HEK293 (cell line): ENCODE measurements at regions not wholly inside any gene's neighbourhood (a gene's known extent, or its start where the extent isn't known, plus 50 kb on each side); places are given as distances from the start of the nearest gene placed in this dataset.

Experiments
- CTCF ChIA-PET: fragments of 350-600 bp; formaldehyde crosslinking; extraction: SDS; loops from one replicate; lab custom pipeline; 2021; ENCODE audit warnings: antibody characterized with exemption; lab: Yijun Ruan, JAX
- POLR2A ChIA-PET: fragments of 300-600 bp; formaldehyde crosslinking; extraction: SDS; loops from one replicate; lab custom pipeline; 2020; ENCODE audit warnings: antibody characterized with exemption, inconsistent platforms; lab: Yijun Ruan, JAX
- H3K27ac ChIP-seq: fragments of 200-500 bp; sonication (Bioruptor generic); 2 replicates; pipeline ENCODE4 v1.5.1; 2014; ENCODE audit warnings: low read depth, low read length, control low read depth, inconsistent platforms; ENCODE audit errors: extremely low read depth
- H3K36me3 ChIP-seq, 2 experiments: fragments of 200-500 bp in 1 of 2; sonication (Bioruptor generic) in 1 of 2; 1 replicate in 1 of 2; 2 replicates in 1 of 2; pipeline ENCODE4 v1.5.1; 2014 to 2017; ENCODE audit warnings: inconsistent platforms in 2 of 2, low read length in 2 of 2; ENCODE audit not compliant: control insufficient read depth in 2 of 2, insufficient read depth in 1 of 2
- H3K4me1 ChIP-seq: fragments of 200-500 bp; sonication (Bioruptor generic); 2 replicates; pipeline ENCODE4 v1.5.1; 2014; ENCODE audit warnings: mild to moderate bottlenecking, low read length, inconsistent platforms; ENCODE audit not compliant: control insufficient read depth, insufficient read depth
- H3K4me3 ChIP-seq: 2 replicates; pipeline ENCODE4 v1.5.1; 2011; ENCODE audit warnings: low read depth, mild to moderate bottlenecking, control low read depth, low read length, moderate library complexity
- H3K9me3 ChIP-seq: fragments of 200-500 bp; sonication (Bioruptor generic); 2 replicates; pipeline ENCODE4 v1.5.1; 2014; ENCODE audit warnings: low read depth, low read length, inconsistent platforms; ENCODE audit not compliant: control insufficient read depth, insufficient read depth
- KLF8 ChIP-seq: fragments of 450-650 bp; formaldehyde crosslinking; IDR thresholded peaks from 2 replicates; pipeline ENCODE4 v1.5.1; 2016; ENCODE audit warnings: missing biosample characterization, missing genetic modification characterization
- REPIN1 ChIP-seq: fragments of 450-650 bp; formaldehyde crosslinking; IDR thresholded peaks from 2 replicates; pipeline ENCODE4 v1.5.1; 2017; ENCODE audit warnings: missing biosample characterization, missing genetic modification characterization, low read depth
- SCRT2 ChIP-seq: fragments of 450-650 bp; formaldehyde crosslinking; IDR thresholded peaks from 2 replicates; pipeline ENCODE4 v1.5.1; 2016; ENCODE audit warnings: missing biosample characterization, missing genetic modification characterization
- SP7 ChIP-seq: fragments of 450-650 bp; formaldehyde crosslinking; IDR thresholded peaks from 2 replicates; pipeline ENCODE4 v1.5.1; 2016; ENCODE audit warnings: missing biosample characterization, missing genetic modification characterization
- ZBTB17 ChIP-seq: fragments of 450-650 bp; formaldehyde crosslinking; IDR thresholded peaks from 2 replicates; pipeline ENCODE4 v1.5.1; 2016; ENCODE audit warnings: missing biosample characterization, missing genetic modification characterization
- ZFHX2 ChIP-seq: fragments of 450-650 bp; formaldehyde crosslinking; conservative IDR thresholded peaks from 2 replicates; pipeline ENCODE4 v1.5.1; 2016; ENCODE audit warnings: missing biosample characterization, missing genetic modification characterization
- ZNF132 ChIP-seq: fragments of 450-650 bp; formaldehyde crosslinking; IDR thresholded peaks from 2 replicates; pipeline ENCODE4 v1.5.1; 2017; ENCODE audit warnings: missing biosample characterization, missing genetic modification characterization, borderline replicate concordance
- ZNF174 ChIP-seq: fragments of 450-650 bp; formaldehyde crosslinking; IDR thresholded peaks from 2 replicates; pipeline ENCODE4 v1.5.0; 2017; ENCODE audit warnings: missing biosample characterization, mild to moderate bottlenecking, missing genetic modification characterization
- ZNF184 ChIP-seq: fragments of 450-650 bp; IDR thresholded peaks from 2 replicates; pipeline ENCODE4 v1.5.1; 2018; ENCODE audit warnings: missing biosample characterization, mild to moderate bottlenecking, missing genetic modification characterization
- ZNF248 ChIP-seq: fragments of 450-650 bp; formaldehyde crosslinking; IDR thresholded peaks from 2 replicates; pipeline ENCODE4 v1.5.1; 2017; ENCODE audit warnings: missing biosample characterization, missing genetic modification characterization
- ZNF610 ChIP-seq: fragments of 450-650 bp; formaldehyde crosslinking; IDR thresholded peaks from 2 replicates; pipeline ENCODE4 v1.5.1; 2016; ENCODE audit warnings: missing biosample characterization, missing genetic modification characterization, borderline replicate concordance
- ZNF707 ChIP-seq: fragments of 450-650 bp; formaldehyde crosslinking; IDR thresholded peaks from 2 replicates; pipeline ENCODE4 v1.5.1; 2016; ENCODE audit warnings: missing biosample characterization, missing genetic modification characterization
- ZNF747 ChIP-seq: fragments of 450-650 bp; formaldehyde crosslinking; IDR thresholded peaks from 2 replicates; pipeline ENCODE4 v1.5.1; 2016; ENCODE audit warnings: missing biosample characterization, missing genetic modification characterization
- ZSCAN30 ChIP-seq: fragments of 450-650 bp; IDR thresholded peaks from 2 replicates; pipeline ENCODE4 v1.5.1; 2018; ENCODE audit warnings: missing biosample characterization, mild to moderate bottlenecking, missing genetic modification characterization, moderate library complexity
- TF ChIP-seq, protein P1 (sequence below): fragments of 450-650 bp; formaldehyde crosslinking; optimal IDR thresholded peaks from 2 replicates; pipeline ENCODE3; 2016; ENCODE audit warnings: missing biosample characterization, mild to moderate bottlenecking, missing genetic modification characterization
- TF ChIP-seq, protein P2 (sequence below): fragments of 450-650 bp; formaldehyde crosslinking; IDR thresholded peaks from 2 replicates; pipeline ENCODE4 v1.5.1; 2016; ENCODE audit warnings: missing biosample characterization, missing genetic modification characterization, borderline replicate concordance
- TF ChIP-seq, protein P3 (sequence below): fragments of 450-650 bp; formaldehyde crosslinking; IDR thresholded peaks from 2 replicates; pipeline ENCODE4 v1.5.1; 2016; ENCODE audit warnings: missing biosample characterization, missing genetic modification characterization, low read depth

DNA sequence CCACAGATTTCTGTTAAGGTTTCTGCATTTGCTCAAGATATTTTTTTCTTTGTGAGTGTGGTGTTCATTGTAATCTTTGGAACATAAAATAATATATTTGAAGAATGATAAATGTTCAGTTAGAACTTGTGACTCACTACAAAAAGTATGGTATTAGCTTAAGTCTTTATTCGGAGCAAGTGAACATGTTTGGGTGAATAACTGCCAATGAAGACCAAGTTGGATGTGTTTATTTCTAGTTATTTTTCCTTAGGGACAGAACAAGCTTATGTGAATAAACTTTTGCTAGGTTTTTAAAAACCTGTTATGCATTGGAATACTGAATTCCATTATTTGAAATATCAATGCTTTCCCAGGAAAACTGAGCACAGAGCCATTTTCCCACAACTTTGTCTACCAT is 418.6 kb downstream of the SLCO4C1 start:
- Histone ChIP-seq H3K9me3 (no peaks in the 10 kb centered on the region), H3K27ac (no peak overlapping the region), H3K4me1 (no peaks in the 10 kb centered on the region; the same call in 1 of the 2 replicates), H3K36me3 (no peaks in the 10 kb centered on the region), H3K4me3 (no peak overlapping the region)
- CTCF ChIA-PET, result no interaction called here
- POLR2A ChIA-PET, result interaction anchor here (0.6 kb wide), 1 partner anchor 14 kb away, joined by 3 read pairs; no protein-coding TSS in a partner anchor
- TF ChIP-seq ZFHX2 (tag by site-specific recombination) (no peak), ZNF132 (tag by site-specific recombination) (no peak), ZNF610 (no peak), ZNF184 (tag by site-specific recombination) (no peak), ZNF174 (tag by site-specific recombination) (no peak), ZNF747 (tag by site-specific recombination) (no peak), SP7 (tag by site-specific recombination) (no peak), ZBTB17 (tag by site-specific recombination) (no peak), ZSCAN30 (tag by site-specific recombination) (no peak), SCRT2 (tag by site-specific recombination) (no peak), REPIN1 (tag by site-specific recombination) (no peak), ZNF248 (tag by site-specific recombination) (no peak)
- TF ChIP-seq, protein P1, sequence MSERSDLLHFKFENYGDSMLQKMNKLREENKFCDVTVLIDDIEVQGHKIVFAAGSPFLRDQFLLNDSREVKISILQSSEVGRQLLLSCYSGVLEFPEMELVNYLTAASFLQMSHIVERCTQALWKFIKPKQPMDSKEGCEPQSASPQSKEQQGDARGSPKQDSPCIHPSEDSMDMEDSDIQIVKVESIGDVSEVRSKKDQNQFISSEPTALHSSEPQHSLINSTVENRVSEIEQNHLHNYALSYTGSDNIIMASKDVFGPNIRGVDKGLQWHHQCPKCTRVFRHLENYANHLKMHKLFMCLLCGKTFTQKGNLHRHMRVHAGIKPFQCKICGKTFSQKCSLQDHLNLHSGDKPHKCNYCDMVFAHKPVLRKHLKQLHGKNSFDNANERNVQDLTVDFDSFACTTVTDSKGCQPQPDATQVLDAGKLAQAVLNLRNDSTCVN (tag by site-specific recombination), result no peak
- TF ChIP-seq, protein P2, sequence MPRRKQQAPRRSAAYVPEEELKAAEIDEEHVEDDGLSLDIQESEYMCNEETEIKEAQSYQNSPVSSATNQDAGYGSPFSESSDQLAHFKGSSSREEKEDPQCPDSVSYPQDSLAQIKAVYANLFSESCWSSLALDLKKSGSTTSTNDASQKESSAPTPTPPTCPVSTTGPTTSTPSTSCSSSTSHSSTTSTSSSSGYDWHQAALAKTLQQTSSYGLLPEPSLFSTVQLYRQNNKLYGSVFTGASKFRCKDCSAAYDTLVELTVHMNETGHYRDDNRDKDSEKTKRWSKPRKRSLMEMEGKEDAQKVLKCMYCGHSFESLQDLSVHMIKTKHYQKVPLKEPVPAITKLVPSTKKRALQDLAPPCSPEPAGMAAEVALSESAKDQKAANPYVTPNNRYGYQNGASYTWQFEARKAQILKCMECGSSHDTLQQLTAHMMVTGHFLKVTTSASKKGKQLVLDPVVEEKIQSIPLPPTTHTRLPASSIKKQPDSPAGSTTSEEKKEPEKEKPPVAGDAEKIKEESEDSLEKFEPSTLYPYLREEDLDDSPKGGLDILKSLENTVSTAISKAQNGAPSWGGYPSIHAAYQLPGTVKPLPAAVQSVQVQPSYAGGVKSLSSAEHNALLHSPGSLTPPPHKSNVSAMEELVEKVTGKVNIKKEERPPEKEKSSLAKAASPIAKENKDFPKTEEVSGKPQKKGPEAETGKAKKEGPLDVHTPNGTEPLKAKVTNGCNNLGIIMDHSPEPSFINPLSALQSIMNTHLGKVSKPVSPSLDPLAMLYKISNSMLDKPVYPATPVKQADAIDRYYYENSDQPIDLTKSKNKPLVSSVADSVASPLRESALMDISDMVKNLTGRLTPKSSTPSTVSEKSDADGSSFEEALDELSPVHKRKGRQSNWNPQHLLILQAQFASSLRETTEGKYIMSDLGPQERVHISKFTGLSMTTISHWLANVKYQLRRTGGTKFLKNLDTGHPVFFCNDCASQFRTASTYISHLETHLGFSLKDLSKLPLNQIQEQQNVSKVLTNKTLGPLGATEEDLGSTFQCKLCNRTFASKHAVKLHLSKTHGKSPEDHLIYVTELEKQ (tag by site-specific recombination), result no peak

DNA sequence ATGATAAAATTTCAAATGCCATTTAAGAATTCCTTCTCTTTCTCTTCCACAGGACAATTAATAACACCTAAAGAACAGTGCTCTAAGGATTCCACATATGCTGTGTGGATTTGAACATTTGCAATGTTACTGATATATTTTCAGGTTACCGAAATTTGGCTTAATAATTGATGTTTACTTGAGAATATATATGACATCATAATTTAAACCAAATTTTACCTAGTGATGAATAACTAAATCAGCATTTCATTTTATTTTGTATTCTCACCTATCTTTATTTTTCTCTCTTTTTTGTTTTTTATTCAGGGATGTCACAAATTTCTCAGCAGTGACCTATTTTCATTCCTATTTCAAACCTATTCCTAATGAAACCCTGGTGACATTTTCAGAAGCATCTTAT is 429.6 kb downstream of the SLCO4C1 start:
- H3K4me3 ChIP-seq, result no peak overlapping the region
- CTCF ChIA-PET, result no interaction called here
- TF ChIP-seq, protein P3, sequence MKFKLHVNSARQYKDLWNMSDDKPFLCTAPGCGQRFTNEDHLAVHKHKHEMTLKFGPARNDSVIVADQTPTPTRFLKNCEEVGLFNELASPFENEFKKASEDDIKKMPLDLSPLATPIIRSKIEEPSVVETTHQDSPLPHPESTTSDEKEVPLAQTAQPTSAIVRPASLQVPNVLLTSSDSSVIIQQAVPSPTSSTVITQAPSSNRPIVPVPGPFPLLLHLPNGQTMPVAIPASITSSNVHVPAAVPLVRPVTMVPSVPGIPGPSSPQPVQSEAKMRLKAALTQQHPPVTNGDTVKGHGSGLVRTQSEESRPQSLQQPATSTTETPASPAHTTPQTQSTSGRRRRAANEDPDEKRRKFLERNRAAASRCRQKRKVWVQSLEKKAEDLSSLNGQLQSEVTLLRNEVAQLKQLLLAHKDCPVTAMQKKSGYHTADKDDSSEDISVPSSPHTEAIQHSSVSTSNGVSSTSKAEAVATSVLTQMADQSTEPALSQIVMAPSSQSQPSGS (tag by site-specific recombination), result peak; percentile 75
- TF ChIP-seq KLF8 (tag by site-specific recombination), result no peak
- no peaks in the 10 kb centered on the region for H3K36me3 ChIP-seq
- POLR2A ChIA-PET, result no interaction called here
- no peaks in the 10 kb centered on the region for H3K4me1 ChIP-seq
- H3K9me3 ChIP-seq, result no peaks in the 10 kb centered on the region
- no peak overlapping the region for H3K27ac ChIP-seq

DNA sequence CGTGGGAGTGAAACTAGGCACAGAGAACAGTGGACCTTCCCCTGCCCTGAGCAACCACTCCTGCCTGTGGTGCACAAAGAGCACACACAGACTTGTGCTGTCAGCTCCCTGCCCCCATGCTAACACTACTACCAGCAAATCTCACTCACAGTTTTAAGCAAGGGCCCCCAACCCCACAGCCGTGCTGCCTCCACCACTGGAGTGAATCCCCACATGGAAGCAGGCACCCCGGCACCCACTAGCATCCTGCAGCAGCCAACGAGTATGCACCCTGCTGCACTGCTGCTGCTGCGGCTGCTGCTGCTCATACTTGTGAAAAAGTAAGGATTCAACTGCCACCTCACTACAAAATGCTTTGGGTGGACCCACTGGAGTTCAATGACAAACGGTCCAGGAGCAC is 435.5 kb downstream of the SLCO4C1 start:
- Histone ChIP-seq H3K36me3 (no peaks in the 10 kb centered on the region), H3K27ac (no peak overlapping the region), H3K9me3 (no peaks in the 10 kb centered on the region), H3K4me3 (no peak overlapping the region), H3K4me1 (no peaks in the 10 kb centered on the region)
- ChIA-PET POLR2A (no interaction called here), CTCF (no interaction called here)
- no peak for TF ChIP-seq ZNF707 (tag by site-specific recombination)
